ENCODE measurements at regions not wholly inside any gene's neighbourhood (a gene's known extent, or its start where the extent isn't known, plus 50 kb on each side); places are given as distances from the start of the nearest gene placed in this dataset.

DNA sequence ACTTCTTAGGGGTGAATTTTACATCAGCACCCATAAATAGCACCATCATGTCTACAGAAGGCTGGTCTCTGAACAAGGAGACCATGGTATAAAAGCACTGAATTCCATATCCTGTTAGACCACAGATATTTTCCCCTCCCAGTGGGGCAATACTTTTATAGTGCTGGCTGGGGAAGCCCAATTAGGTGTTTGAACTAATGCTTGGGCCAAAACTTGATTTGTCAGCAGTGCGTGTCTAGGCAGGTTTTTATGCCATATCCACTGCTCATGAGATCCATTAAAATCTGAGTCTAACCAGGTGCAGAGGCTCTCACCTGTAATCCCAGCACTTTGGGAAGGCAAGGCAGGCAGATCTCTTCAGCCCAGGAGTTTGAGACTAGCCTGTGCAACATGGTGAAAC is 623.0 kb downstream of the NPHP4 start:
- TF ChIP-seq, protein P1, sequence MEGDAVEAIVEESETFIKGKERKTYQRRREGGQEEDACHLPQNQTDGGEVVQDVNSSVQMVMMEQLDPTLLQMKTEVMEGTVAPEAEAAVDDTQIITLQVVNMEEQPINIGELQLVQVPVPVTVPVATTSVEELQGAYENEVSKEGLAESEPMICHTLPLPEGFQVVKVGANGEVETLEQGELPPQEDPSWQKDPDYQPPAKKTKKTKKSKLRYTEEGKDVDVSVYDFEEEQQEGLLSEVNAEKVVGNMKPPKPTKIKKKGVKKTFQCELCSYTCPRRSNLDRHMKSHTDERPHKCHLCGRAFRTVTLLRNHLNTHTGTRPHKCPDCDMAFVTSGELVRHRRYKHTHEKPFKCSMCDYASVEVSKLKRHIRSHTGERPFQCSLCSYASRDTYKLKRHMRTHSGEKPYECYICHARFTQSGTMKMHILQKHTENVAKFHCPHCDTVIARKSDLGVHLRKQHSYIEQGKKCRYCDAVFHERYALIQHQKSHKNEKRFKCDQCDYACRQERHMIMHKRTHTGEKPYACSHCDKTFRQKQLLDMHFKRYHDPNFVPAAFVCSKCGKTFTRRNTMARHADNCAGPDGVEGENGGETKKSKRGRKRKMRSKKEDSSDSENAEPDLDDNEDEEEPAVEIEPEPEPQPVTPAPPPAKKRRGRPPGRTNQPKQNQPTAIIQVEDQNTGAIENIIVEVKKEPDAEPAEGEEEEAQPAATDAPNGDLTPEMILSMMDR (IDR thresholded peaks at IDR 0.05; ENCODE audit: low read depth, low read length, missing input control) = no peak
- no peak for TF ChIP-seq YY1 (IDR thresholded peaks at IDR 0.05)
- TF ChIP-seq SP1 (IDR thresholded peaks at IDR 0.05) = no peak
